ENCODE measurements at regions not wholly inside any gene's neighbourhood (a gene's known extent, or its start where the extent isn't known, plus 50 kb on each side); places are given as distances from the start of the nearest gene placed in this dataset.
"Not testable (repeated sequence)": the region's sequence is repeated elsewhere in the genome, so short reads cannot be mapped to it uniquely, and the experiment has no call there.

DNA sequence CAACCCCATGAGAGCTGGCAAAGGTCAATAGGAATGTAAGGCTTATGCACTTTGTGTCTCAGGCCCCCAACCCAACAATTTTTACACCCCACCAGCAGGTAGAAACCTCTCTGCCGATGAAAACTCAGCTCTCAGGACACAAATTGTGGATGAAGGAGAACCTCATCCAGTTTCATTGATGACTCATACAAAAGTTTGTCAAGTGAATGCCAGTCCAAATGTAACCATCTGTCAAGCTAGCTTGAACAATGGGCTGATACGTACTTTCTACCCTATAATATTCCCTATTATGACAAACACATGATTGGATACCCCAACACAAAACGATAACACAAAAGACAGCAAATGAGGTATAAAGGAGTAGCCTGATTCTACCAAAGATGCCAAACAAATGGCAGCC lies 321.2 kb upstream of the TMEFF2 start:
- H3K27ac ChIP-seq (ENCODE audit: low read depth, low read length) = no peak overlapping the region
- no peaks in the 10 kb centered on the region for H3K36me3 ChIP-seq (ENCODE audit: control insufficient read depth, insufficient read depth, low read length)
- H3K27me3 ChIP-seq (ENCODE audit: control insufficient read depth, insufficient read depth, low read length) = no peaks in the 10 kb centered on the region

DNA sequence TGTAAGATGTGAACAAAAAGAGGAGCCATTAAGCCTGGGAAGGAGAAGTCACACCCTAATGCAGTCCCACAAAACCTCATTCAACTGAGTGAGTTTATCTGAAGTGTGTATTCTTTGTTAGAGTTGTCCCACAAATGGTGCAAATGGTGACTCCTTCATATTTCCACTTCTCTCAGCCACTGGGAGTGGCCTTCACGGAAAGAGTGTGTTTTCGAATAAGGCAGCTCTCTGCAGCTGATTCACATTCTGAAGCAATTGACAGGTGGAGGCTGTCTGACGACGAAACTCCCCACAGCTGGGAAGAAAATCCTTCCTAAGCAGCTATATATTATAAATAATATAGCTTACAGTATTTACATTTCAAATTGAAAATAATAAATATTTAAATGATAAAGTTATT lies 318.8 kb upstream of the TMEFF2 start:
- Histone ChIP-seq H3K27ac (ENCODE audit: low read depth, low read length) (no peak overlapping the region), H3K27me3 (ENCODE audit: control insufficient read depth, insufficient read depth, low read length) (no peaks in the 10 kb centered on the region), H3K9ac (ENCODE audit: low read length) (no peak overlapping the region), H3K4me1 (ENCODE audit: control insufficient read depth, insufficient read depth, low read length) (no peaks in the 10 kb centered on the region), H3K4me3 (ENCODE audit: low read length) (no peak overlapping the region), H3K36me3 (ENCODE audit: control insufficient read depth, insufficient read depth, low read length) (no peaks in the 10 kb centered on the region)

More for the DNA sequence above, 321.2 kb upstream of the TMEFF2 start:
- no peaks in the 10 kb centered on the region for H3K4me1 ChIP-seq (ENCODE audit: control insufficient read depth, insufficient read depth, low read length)
- no peak overlapping the region for H3K9ac ChIP-seq (ENCODE audit: low read length)
- H3K4me3 ChIP-seq (ENCODE audit: low read length) = no peak overlapping the region

DNA sequence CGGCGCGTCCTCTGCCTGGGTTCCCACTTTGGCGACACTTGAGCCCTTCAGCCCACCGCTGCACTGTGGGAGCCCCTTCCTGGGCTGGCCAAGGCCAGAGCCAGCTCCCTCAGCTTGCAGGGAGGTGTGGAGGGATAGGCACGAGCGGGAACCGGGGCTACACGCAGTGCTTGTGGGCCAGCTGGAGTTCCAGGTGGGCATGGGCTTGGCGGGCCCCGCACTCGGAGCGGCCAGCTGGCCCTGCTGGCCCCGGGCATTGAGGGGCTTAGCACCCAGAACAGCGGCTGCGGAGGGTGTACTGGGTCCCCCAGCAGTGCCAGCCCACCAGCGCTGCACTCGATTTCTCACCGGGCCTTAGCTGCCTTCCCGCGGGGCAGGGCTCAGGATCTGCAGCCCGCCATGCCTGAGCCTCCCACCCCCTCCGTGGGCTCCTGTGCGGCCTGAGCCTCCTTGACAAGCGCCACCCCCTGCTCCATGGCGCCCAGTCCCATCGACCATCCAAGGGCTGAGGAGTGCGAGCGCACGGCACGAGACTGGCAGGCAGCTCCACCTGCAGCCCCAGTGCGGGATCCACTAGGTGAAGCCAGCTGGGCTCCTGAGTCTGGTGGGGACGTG lies 313.2 kb upstream of the TMEFF2 start:
- not testable (repeated sequence) for H3K9ac ChIP-seq (ENCODE audit: low read length); H3K36me3 ChIP-seq (ENCODE audit: control insufficient read depth, insufficient read depth, low read length); H3K27me3 ChIP-seq (ENCODE audit: control insufficient read depth, insufficient read depth, low read length); H3K4me3 ChIP-seq (ENCODE audit: low read length); H3K4me1 ChIP-seq (ENCODE audit: control insufficient read depth, insufficient read depth, low read length); H3K27ac ChIP-seq (ENCODE audit: low read depth, low read length)

DNA sequence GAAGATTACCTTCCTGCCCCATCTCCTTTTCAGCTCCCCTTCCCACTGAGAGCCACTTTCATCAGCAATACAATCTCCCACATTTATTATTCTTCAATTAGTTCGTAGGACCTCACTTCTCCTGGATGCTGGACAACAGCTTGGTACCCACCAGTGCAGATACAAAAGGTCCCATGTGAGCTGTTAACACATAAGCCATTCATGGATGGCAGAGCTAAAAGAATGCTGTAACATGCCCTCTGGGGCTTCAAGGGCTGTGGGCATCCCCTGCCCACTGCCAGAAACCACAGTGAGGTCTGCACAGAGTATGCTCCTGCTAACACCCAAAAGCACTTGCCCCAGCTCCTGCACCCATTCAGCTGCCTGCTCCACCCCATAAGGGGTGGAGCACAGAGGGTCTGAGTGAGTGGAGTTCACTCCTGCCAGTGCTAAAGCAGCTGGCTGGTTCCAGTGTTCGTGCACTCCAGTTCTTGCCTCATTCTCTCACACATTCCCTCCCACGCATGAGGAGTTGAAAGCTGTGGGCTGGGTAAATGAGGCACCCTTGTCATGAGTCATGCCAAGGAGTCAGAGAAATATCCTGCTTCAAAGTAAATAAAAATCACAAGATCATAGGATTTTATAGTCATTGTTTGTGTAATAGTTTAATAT lies 305.9 kb upstream of the TMEFF2 start:
- Histone ChIP-seq H3K9ac (ENCODE audit: low read length) (no peak overlapping the region), H3K27ac (ENCODE audit: low read depth, low read length) (no peak overlapping the region), H3K36me3 (ENCODE audit: control insufficient read depth, insufficient read depth, low read length) (no peaks in the 10 kb centered on the region), H3K27me3 (ENCODE audit: control insufficient read depth, insufficient read depth, low read length) (no peaks in the 10 kb centered on the region), H3K4me3 (ENCODE audit: low read length) (no peak overlapping the region), H3K4me1 (ENCODE audit: control insufficient read depth, insufficient read depth, low read length) (no peaks in the 10 kb centered on the region)

DNA sequence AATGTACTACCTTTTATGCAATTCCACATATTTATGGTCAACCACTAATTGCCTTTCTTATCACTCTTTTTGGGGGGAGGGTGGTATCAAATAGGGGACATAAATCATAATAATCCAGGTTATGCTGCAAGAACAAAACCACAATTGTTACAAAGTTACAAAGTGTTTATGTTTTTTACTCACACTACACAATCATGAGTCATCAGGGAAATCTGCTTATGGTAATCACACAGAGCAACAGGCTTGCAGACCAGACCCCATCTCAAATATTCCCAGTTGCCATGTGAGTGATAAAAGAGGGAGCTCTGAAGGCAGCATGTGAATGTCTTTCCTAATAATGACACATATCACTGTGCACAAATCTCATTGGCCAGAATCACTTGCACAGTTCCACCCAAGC lies 304.7 kb upstream of the TMEFF2 start:
- no peak overlapping the region for H3K9ac ChIP-seq (ENCODE audit: low read length)
- H3K4me3 ChIP-seq (ENCODE audit: low read length) = no peak overlapping the region
- H3K4me1 ChIP-seq (ENCODE audit: control insufficient read depth, insufficient read depth, low read length) = no peaks in the 10 kb centered on the region
- no peaks in the 10 kb centered on the region for H3K36me3 ChIP-seq (ENCODE audit: control insufficient read depth, insufficient read depth, low read length)
- no peaks in the 10 kb centered on the region for H3K27me3 ChIP-seq (ENCODE audit: control insufficient read depth, insufficient read depth, low read length)
- no peak overlapping the region for H3K27ac ChIP-seq (ENCODE audit: low read depth, low read length)

DNA sequence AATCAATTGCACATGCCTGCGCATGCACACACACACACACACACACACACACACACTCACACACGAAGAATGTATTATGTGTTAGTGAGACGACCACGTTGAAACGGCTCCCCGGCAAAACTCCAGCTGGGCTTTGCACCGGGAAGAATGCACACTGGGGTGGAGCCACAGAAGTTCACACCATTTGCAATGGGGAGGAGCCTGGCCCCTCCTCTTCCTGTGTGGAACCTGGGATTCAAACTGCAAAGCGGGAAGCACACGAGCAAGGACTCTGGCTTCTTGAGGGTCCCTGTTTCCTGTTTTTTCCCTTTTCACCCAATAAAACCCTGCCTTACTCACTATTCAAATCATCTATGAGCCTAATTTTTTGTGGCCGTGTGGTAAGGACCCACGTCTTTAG lies 304.0 kb upstream of the TMEFF2 start:
- H3K36me3 ChIP-seq (ENCODE audit: control insufficient read depth, insufficient read depth, low read length) = no peaks in the 10 kb centered on the region
- H3K9ac ChIP-seq (ENCODE audit: low read length) = no peak overlapping the region
- H3K27me3 ChIP-seq (ENCODE audit: control insufficient read depth, insufficient read depth, low read length) = no peaks in the 10 kb centered on the region
- no peak overlapping the region for H3K4me3 ChIP-seq (ENCODE audit: low read length)
- H3K27ac ChIP-seq (ENCODE audit: low read depth, low read length) = no peak overlapping the region
- no peaks in the 10 kb centered on the region for H3K4me1 ChIP-seq (ENCODE audit: control insufficient read depth, insufficient read depth, low read length)

DNA sequence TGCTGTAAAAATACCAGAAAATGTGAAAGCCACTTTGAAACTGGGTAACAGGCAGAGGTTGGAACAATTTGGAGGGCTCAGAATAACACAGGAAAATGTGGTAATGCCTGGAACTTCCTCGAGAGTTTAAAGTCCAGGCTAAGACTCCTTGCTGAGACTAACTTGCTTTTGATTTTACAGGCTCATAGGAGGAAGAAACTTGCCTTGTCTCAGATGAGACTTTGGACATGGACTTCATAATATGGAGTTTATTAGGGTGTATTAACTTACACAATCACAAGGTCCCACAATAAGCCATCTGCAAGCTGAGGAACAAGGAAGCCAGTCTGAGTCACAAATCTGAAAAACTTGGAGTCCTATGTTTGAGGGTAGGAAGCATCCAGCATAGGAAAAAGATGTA lies 293.4 kb upstream of the TMEFF2 start:
- H3K4me3 ChIP-seq (ENCODE audit: low read length); H3K27me3 ChIP-seq (ENCODE audit: control insufficient read depth, insufficient read depth, low read length); H3K4me1 ChIP-seq (ENCODE audit: control insufficient read depth, insufficient read depth, low read length); H3K36me3 ChIP-seq (ENCODE audit: control insufficient read depth, insufficient read depth, low read length); H3K9ac ChIP-seq (ENCODE audit: low read length); H3K27ac ChIP-seq (ENCODE audit: low read depth, low read length): not testable (repeated sequence)

DNA sequence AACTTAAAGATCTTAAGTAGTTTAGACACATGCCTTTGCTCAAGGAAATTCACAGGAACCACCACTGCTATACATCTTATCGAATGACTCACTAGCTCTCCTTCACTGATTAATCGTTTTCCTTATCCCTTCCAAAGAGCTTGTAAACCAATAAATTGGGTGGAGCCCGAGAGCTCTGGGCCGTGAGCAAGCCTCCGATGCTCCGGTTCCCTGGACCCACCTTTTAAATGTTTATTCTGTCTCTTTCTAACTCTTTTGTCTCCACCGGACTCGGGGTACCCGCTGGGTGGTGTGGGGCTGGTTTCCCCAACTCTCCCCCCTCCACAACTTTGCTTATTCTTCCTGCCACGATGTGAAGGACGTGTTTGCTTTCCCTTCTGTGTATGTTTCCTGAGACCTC lies 292.9 kb upstream of the TMEFF2 start:
- no peaks in the 10 kb centered on the region for H3K4me1 ChIP-seq (ENCODE audit: control insufficient read depth, insufficient read depth, low read length)
- no peak overlapping the region for H3K9ac ChIP-seq (ENCODE audit: low read length)
- H3K4me3 ChIP-seq (ENCODE audit: low read length) = no peak overlapping the region
- H3K27ac ChIP-seq (ENCODE audit: low read depth, low read length) = no peak overlapping the region
- no peaks in the 10 kb centered on the region for H3K27me3 ChIP-seq (ENCODE audit: control insufficient read depth, insufficient read depth, low read length)
- no peaks in the 10 kb centered on the region for H3K36me3 ChIP-seq (ENCODE audit: control insufficient read depth, insufficient read depth, low read length)

DNA sequence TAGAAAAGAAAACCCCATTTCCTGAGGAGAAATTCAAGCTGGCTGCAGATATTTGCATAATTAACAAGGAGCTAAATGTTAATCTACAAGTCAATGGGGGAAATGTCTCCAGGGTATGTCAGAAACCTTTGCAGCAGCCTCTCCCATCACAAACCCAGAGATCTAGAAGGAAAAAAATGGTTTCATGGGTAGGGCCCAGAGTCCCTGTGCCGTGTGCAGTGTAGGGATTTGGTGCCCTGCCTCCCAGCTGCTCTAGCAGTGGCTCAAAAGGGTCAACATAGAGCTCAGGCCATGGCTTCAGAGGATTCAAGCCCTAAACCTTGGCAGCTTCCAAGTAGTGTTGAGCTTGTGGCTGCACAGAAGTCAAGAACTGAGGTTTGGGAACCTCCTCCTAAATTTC lies 290.2 kb upstream of the TMEFF2 start:
- Histone ChIP-seq H3K4me1 (ENCODE audit: control insufficient read depth, insufficient read depth, low read length) (no peaks in the 10 kb centered on the region), H3K9ac (ENCODE audit: low read length) (no peak overlapping the region), H3K4me3 (ENCODE audit: low read length) (no peak overlapping the region), H3K27me3 (ENCODE audit: control insufficient read depth, insufficient read depth, low read length) (no peaks in the 10 kb centered on the region), H3K36me3 (ENCODE audit: control insufficient read depth, insufficient read depth, low read length) (no peaks in the 10 kb centered on the region), H3K27ac (ENCODE audit: low read depth, low read length) (no peak overlapping the region)

DNA sequence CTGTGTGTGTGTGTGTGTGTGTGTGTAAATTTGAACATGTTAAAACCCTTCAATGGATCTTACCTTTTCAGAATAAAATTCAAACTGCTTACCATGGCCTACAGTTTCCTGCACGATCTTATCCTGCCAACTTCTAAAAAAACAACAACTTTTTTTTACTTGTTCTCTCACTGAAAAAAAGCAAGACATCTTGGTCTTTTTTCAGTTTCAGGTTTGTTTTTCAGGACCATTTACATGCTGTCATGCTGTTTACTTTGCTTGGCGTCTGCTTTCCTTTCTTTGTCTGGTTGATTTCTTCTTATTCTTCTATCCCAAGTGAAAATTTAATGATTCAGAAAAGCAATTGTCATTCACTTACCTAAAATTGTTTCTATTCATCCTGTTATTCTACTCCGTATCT lies 286.3 kb upstream of the TMEFF2 start:
- H3K9ac ChIP-seq (ENCODE audit: low read length) = no peak overlapping the region
- no peak overlapping the region for H3K27ac ChIP-seq (ENCODE audit: low read depth, low read length)
- H3K4me1 ChIP-seq (ENCODE audit: control insufficient read depth, insufficient read depth, low read length) = no peaks in the 10 kb centered on the region
- H3K27me3 ChIP-seq (ENCODE audit: control insufficient read depth, insufficient read depth, low read length) = no peaks in the 10 kb centered on the region
- no peak overlapping the region for H3K4me3 ChIP-seq (ENCODE audit: low read length)
- no peaks in the 10 kb centered on the region for H3K36me3 ChIP-seq (ENCODE audit: control insufficient read depth, insufficient read depth, low read length)

DNA sequence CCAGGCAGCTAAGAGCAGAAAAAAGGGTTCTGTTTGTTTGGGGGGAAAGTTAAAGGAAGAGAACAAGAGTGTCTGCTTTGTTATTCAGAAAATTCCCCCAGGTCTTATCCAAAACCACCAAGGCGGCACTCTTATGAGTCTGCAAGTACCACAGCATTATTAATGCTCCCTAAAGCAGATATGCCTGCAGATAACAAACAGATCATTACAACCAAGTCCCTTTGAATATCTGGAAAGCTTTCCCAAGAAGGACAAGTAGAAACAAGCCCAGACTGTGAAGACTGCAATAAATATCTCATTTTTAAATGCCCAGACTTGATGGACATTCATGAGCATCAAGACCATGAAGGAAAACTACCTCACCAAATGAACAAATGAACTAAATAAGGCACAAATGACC lies 278.6 kb upstream of the TMEFF2 start:
- H3K9ac ChIP-seq (ENCODE audit: low read length) = no peak overlapping the region
- H3K27me3 ChIP-seq (ENCODE audit: control insufficient read depth, insufficient read depth, low read length) = no peaks in the 10 kb centered on the region
- H3K4me1 ChIP-seq (ENCODE audit: control insufficient read depth, insufficient read depth, low read length) = no peaks in the 10 kb centered on the region
- H3K4me3 ChIP-seq (ENCODE audit: low read length) = no peak overlapping the region
- no peaks in the 10 kb centered on the region for H3K36me3 ChIP-seq (ENCODE audit: control insufficient read depth, insufficient read depth, low read length)
- H3K27ac ChIP-seq (ENCODE audit: low read depth, low read length) = no peak overlapping the region

DNA sequence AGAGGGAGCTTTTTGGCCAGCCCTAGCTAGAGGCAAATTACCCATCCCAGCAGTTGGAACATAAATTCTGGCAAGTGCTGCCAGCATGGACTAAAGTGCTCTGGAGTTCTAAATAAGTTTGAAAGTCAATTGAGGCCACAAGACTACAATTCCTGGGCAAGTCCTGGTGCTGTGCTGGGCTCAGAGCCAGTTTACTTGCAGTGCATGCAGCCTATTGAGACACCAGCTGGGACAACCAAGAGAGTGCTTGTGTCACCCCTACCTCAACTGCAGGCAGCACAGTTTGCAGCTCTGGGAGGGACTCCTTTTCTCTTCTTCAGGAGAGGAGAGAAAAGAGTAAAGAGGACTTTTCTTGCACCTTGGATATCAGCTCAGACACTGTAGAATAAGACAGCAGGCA lies 277.2 kb upstream of the TMEFF2 start:
- H3K36me3 ChIP-seq (ENCODE audit: control insufficient read depth, insufficient read depth, low read length) = no peaks in the 10 kb centered on the region
- no peaks in the 10 kb centered on the region for H3K27me3 ChIP-seq (ENCODE audit: control insufficient read depth, insufficient read depth, low read length)
- no peaks in the 10 kb centered on the region for H3K4me1 ChIP-seq (ENCODE audit: control insufficient read depth, insufficient read depth, low read length)
- no peak overlapping the region for H3K27ac ChIP-seq (ENCODE audit: low read depth, low read length)
- H3K4me3 ChIP-seq (ENCODE audit: low read length) = no peak overlapping the region
- no peak overlapping the region for H3K9ac ChIP-seq (ENCODE audit: low read length)

DNA sequence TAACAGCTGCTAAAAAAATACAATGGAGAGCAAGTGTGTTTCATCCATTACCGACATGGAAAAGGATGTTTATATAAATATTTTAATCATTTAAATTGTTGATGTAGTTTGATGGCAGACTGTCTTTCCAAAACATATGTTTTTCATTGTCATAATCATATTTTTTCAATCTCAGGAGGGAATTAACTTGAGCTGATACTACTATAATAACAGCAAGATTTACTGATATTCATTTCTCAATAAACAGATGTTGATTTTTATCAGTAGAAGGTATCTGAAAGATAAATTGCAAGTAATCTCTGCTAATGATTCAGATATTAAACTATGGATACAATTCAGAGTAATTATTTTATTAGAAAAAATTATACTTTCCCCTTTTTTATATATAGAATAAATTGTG lies 274.9 kb upstream of the TMEFF2 start:
- H3K4me1 ChIP-seq (ENCODE audit: control insufficient read depth, insufficient read depth, low read length) = no peaks in the 10 kb centered on the region
- no peaks in the 10 kb centered on the region for H3K27me3 ChIP-seq (ENCODE audit: control insufficient read depth, insufficient read depth, low read length)
- no peak overlapping the region for H3K27ac ChIP-seq (ENCODE audit: low read depth, low read length)
- no peaks in the 10 kb centered on the region for H3K36me3 ChIP-seq (ENCODE audit: control insufficient read depth, insufficient read depth, low read length)
- H3K9ac ChIP-seq (ENCODE audit: low read length) = no peak overlapping the region
- no peak overlapping the region for H3K4me3 ChIP-seq (ENCODE audit: low read length)
